H1 (cell line): ENCODE measurements at regions not wholly inside any gene's neighbourhood (a gene's known extent, or its start where the extent isn't known, plus 50 kb on each side); places are given as distances from the start of the nearest gene placed in this dataset.

ENCODE experiments used
- CTCF ChIA-PET: fragments of 300-600 bp; sonication (Branson Sonifier 250); formaldehyde crosslinking; loops from one replicate; lab custom pipeline; 2021; ENCODE audit not compliant: partially characterized antibody; lab: Charles Lee
- POLR2A ChIA-PET: fragments of 300-600 bp; sonication (Branson Sonifier 250); formaldehyde crosslinking; loops from one replicate; lab custom pipeline; 2021; ENCODE audit warnings: inconsistent platforms; ENCODE audit not compliant: partially characterized antibody; lab: Charles Lee
- DNase-seq, 2 experiments: peaks; one replicate each; pipeline versions ENCODE4 v3.0.0 to v3.0.0-alpha.2; 2010 to 2022; ENCODE audit warnings: low spot score in 2 of 2, low read depth in 1 of 2, mixed read lengths in 1 of 2
- FAIRE-seq: peaks from 2 replicates; lab custom pipeline; 2011; peaks lifted over from hg19 to GRCh38; lab: Jason Lieb, UNC
- H2AFZ ChIP-seq: 2 replicates; pipeline ENCODE4 v1.8.1; 2012; ENCODE audit warnings: low read length, inconsistent platforms
- H2AK5ac ChIP-seq: 2 replicates; pipeline ENCODE4 v1.6.1; 2013; ENCODE audit warnings: low read depth, low read length
- H2BK120ac ChIP-seq: replicated peaks from 2 replicates; pipeline ENCODE3; 2013; ENCODE audit warnings: low read depth, low read length, inconsistent platforms
- H2BK12ac ChIP-seq: 2 replicates; pipeline ENCODE4 v1.6.1; 2013; ENCODE audit warnings: low read depth, low read length
- H2BK15ac ChIP-seq: 2 replicates; pipeline ENCODE4 v1.6.1; 2013; ENCODE audit warnings: low read length
- H2BK20ac ChIP-seq: 2 replicates; pipeline ENCODE4 v1.6.1; 2013; ENCODE audit warnings: low read length
- H2BK5ac ChIP-seq: 2 replicates; pipeline ENCODE4 v1.6.1; 2013; ENCODE audit warnings: low read depth, low read length
- H3K14ac ChIP-seq: 2 replicates; pipeline ENCODE4 v1.6.1; 2013; ENCODE audit warnings: inconsistent platforms; ENCODE audit not compliant: insufficient read length
- H3K18ac ChIP-seq: 2 replicates; pipeline ENCODE4 v1.6.1; 2013; ENCODE audit warnings: low read length; ENCODE audit errors: extremely low read depth
- H3K23ac ChIP-seq: 2 replicates; pipeline ENCODE4 v1.6.1; 2013; ENCODE audit warnings: inconsistent platforms; ENCODE audit not compliant: insufficient read length
- H3K23me2 ChIP-seq: 2 replicates; pipeline ENCODE4 v1.6.1; 2013; ENCODE audit warnings: low read depth, low read length
- H3K27ac ChIP-seq: 2 replicates; pipeline ENCODE4 v1.6.1; 2011; ENCODE audit warnings: low read depth, low read length, inconsistent platforms
- H3K27me3 ChIP-seq, 4 experiments: replicated peaks in 1 of 4; 1 replicate in 1 of 4; 2 replicates in 3 of 4; pipeline versions ENCODE4 v1.6.1 to v1.8.1; 2011 to 2013; ENCODE audit warnings: low read length in 3 of 4, mild to moderate bottlenecking in 3 of 4, inconsistent platforms in 2 of 4, mixed read lengths in 2 of 4, moderate library complexity in 1 of 4; ENCODE audit not compliant: control insufficient read depth in 3 of 4, insufficient read depth in 3 of 4; ENCODE audit errors: extremely low read depth in 1 of 4
- H3K36me3 ChIP-seq, 4 experiments: 2 replicates each; pipeline versions ENCODE4 v1.6.1 to v1.8.1; 2011 to 2013; ENCODE audit warnings: mild to moderate bottlenecking in 4 of 4, low read length in 3 of 4, moderate library complexity in 2 of 4, control low read depth in 1 of 4, inconsistent platforms in 1 of 4; ENCODE audit not compliant: insufficient read depth in 4 of 4, control insufficient read depth in 2 of 4
- H3K4ac ChIP-seq: replicated peaks from 2 replicates; pipeline ENCODE3; 2013; ENCODE audit warnings: low read length, low read depth, mixed read lengths, inconsistent platforms; ENCODE audit not compliant: insufficient read length
- H3K4me1 ChIP-seq, 4 experiments: replicated peaks in 1 of 4; 1 replicate in 1 of 4; 2 replicates in 3 of 4; pipeline versions ENCODE4 v1.6.1 to v1.8.1; 2011 to 2013; ENCODE audit warnings: low read length in 3 of 4, inconsistent platforms in 2 of 4, mixed read lengths in 1 of 4; ENCODE audit not compliant: insufficient read depth in 4 of 4, control insufficient read depth in 3 of 4
- H3K4me2 ChIP-seq, 2 experiments: 2 replicates each; pipeline versions ENCODE4 v1.6.1 to v1.8.1; 2011 to 2013; ENCODE audit warnings: low read depth in 2 of 2, low read length in 2 of 2, control low read depth in 1 of 2, inconsistent platforms in 1 of 2, mild to moderate bottlenecking in 1 of 2; ENCODE audit not compliant: insufficient read depth in 1 of 2
- H3K4me3 ChIP-seq, 4 experiments: fragments of 200-600, 300-600 bp in 1 of 4; sonication (generic), shearing (Covaris generic), sonication (Bioruptor Twin) in 1 of 4; 2 replicates each; pipeline versions ENCODE4 v1.5.1 to v1.8.1; 2011 to 2016; ENCODE audit warnings: low read length in 4 of 4, low read depth in 3 of 4, control low read depth in 2 of 4, inconsistent platforms in 2 of 4, mild to moderate bottlenecking in 2 of 4, mixed read lengths in 1 of 4, moderate library complexity in 1 of 4; ENCODE audit not compliant: insufficient read depth in 2 of 4; ENCODE audit errors: extremely low read depth in 1 of 4
- H3K56ac ChIP-seq: replicated peaks from 2 replicates; pipeline ENCODE3; 2013; ENCODE audit warnings: low read depth, mild to moderate bottlenecking, mixed read lengths, low read length, inconsistent platforms; ENCODE audit not compliant: insufficient read length
- H3K79me1 ChIP-seq: 2 replicates; pipeline ENCODE4 v1.6.1; 2013; ENCODE audit warnings: low read depth, low read length, control low read depth
- H3K79me2 ChIP-seq, 2 experiments: 2 replicates each; pipeline versions ENCODE4 v1.6.1 to v1.8.1; 2012 to 2013; ENCODE audit warnings: low read length in 2 of 2, mild to moderate bottlenecking in 2 of 2, inconsistent platforms in 1 of 2; ENCODE audit not compliant: insufficient read depth in 2 of 2, control insufficient read depth in 1 of 2
- H3K9ac ChIP-seq, 4 experiments: replicated peaks in 1 of 4; 1 replicate in 1 of 4; 2 replicates in 3 of 4; pipeline versions ENCODE4 v1.6.1 to v1.8.1; 2011 to 2013; ENCODE audit warnings: low read depth in 3 of 4, low read length in 3 of 4, control low read depth in 2 of 4, mild to moderate bottlenecking in 2 of 4, moderate library complexity in 2 of 4, inconsistent platforms in 1 of 4; ENCODE audit errors: extremely low read depth in 1 of 4
- H3K9me3 ChIP-seq, 2 experiments: 2 replicates each; pipeline versions ENCODE4 v1.6.1 to v1.8.1; 2012 to 2013; ENCODE audit warnings: mild to moderate bottlenecking in 2 of 2, moderate library complexity in 2 of 2, control low read depth in 1 of 2, inconsistent platforms in 1 of 2, low read depth in 1 of 2, low read length in 1 of 2, mixed read lengths in 1 of 2; ENCODE audit not compliant: insufficient read depth in 2 of 2
- H4K20me1 ChIP-seq, 2 experiments: replicated peaks in 1 of 2; 2 replicates each; pipeline versions ENCODE3 to v1.8.1; 2011 to 2013; ENCODE audit warnings: inconsistent platforms in 2 of 2, low read length in 2 of 2, mild to moderate bottlenecking in 1 of 2; ENCODE audit not compliant: insufficient read depth in 2 of 2, control insufficient read depth in 1 of 2
- H4K5ac ChIP-seq: 2 replicates; pipeline ENCODE4 v1.6.1; 2013; ENCODE audit warnings: low read length, low read depth, mixed read lengths, inconsistent platforms; ENCODE audit not compliant: insufficient read length
- H4K8ac ChIP-seq: 2 replicates; pipeline ENCODE4 v1.8.0; 2013; ENCODE audit warnings: mild to moderate bottlenecking, moderate library complexity, low read length, inconsistent platforms; ENCODE audit not compliant: insufficient read depth; ENCODE audit errors: extremely low read depth
- H4K91ac ChIP-seq: replicated peaks from 2 replicates; pipeline ENCODE3; 2013; ENCODE audit warnings: low read length, mixed read lengths, inconsistent platforms; ENCODE audit not compliant: insufficient read length
- POU5F1 ChIP-seq: IDR thresholded peaks from 2 replicates; pipeline ENCODE4 v1.6.1; 2011; ENCODE audit warnings: low read depth, mild to moderate bottlenecking, low read length, moderate library complexity
- RFX5 ChIP-seq: IDR thresholded peaks from 2 replicates; pipeline ENCODE4 v1.6.1; 2011; ENCODE audit warnings: low read depth, low read length, improper control_type of control experiment, borderline replicate concordance
- WGBS, 2 experiments: shearing (Covaris generic) in 1 of 2; methylation state at CpG; one replicate each; pipeline versions ENCODE4 v1.1.6 to v1.1.7; 2013 to 2015; ENCODE audit warnings: low lambda C conversion rate in 2 of 2, mixed read lengths in 2 of 2, inconsistent platforms in 1 of 2, low coverage in 1 of 2, missing lambda C conversion rate in 1 of 2; ENCODE audit not compliant: insufficient replicate concordance in 2 of 2, insufficient coverage in 1 of 2, insufficient read length in 1 of 2; ENCODE audit errors: extremely low coverage in 1 of 2, missing lambda C conversion rate in 1 of 2; 5-methylcytosine and 5-hydroxymethylcytosine counted together

DNA sequence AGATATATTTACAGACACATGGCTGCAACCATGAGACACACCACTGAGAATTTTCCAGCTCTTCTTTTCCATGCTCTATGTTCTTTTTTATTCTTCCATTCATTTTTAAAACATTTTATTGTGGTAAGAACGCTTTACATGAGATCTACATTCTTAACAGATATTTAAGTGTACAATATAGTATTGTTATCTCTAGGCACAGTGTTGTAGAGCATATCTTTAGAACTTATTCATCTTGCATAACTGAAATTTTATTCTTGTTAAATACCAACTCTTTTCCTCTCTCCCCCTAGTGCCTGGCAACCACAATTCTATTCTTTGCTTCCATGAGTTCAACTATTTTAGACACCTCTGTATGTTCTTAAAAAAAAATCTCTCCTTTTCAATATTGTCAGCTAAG is 67.1 kb upstream of the HABP2 start:
- H2BK5ac ChIP-seq: no peak overlapping the region
- no peaks in the 10 kb centered on the region for H3K27me3 ChIP-seq
- no peak overlapping the region for H2AFZ ChIP-seq
- CTCF ChIA-PET: interaction anchor here (1.1 to 1.2 kb wide), 4 partner anchors 11 to 31 kb away, joined by 3 read pairs; no protein-coding TSS in a partner anchor
- no peak overlapping the region for H2BK15ac ChIP-seq
- H3K4me3 ChIP-seq: no peak overlapping the region
- no peak overlapping the region for H2AK5ac ChIP-seq
- no peak overlapping the region for H2BK20ac ChIP-seq
- H3K9ac ChIP-seq: no peak overlapping the region
- no peak overlapping the region for H3K18ac ChIP-seq
- no peak overlapping the region for H3K23ac ChIP-seq
- no peak overlapping the region for H4K5ac ChIP-seq
- no peak overlapping the region for H3K4me2 ChIP-seq
- H3K4me1 ChIP-seq: no peaks in the 10 kb centered on the region
- WGBS, 2 experiments: 100% methylated on average over 1 of the region's 1 CpG; no CpG with 5 or more reads in 1 of the 2 experiments
- H3K14ac ChIP-seq: no peak overlapping the region
- H3K23me2 ChIP-seq: no peaks in the 10 kb centered on the region
- POLR2A ChIA-PET: no interaction called here
- H3K79me1 ChIP-seq: no peaks in the 10 kb centered on the region
- no peak overlapping the region for H2BK120ac ChIP-seq
- no peak overlapping the region for H3K56ac ChIP-seq
- no peak overlapping the region for H4K91ac ChIP-seq
- no peaks in the 10 kb centered on the region for H3K79me2 ChIP-seq
- H2BK12ac ChIP-seq: no peak overlapping the region
- FAIRE-seq (no peak), DNase-seq (no peak)
- peaks cover 10 to 17% of the 10 kb centered on the region in 2 experiments; a peak in 2 of 4 replicates for H3K9me3 ChIP-seq
- TF ChIP-seq RFX5 (no peak), POU5F1 (no peak)
- no peak overlapping the region for H4K8ac ChIP-seq
- no peaks in the 10 kb centered on the region for H4K20me1 ChIP-seq
- no peak overlapping the region for H3K4ac ChIP-seq
- H3K36me3 ChIP-seq: no peaks in the 10 kb centered on the region
- H3K27ac ChIP-seq: no peak overlapping the region
